ENCODE measurements at regions not wholly inside any gene's neighbourhood (a gene's known extent, or its start where the extent isn't known, plus 50 kb on each side); places are given as distances from the start of the nearest gene placed in this dataset.

DNA sequence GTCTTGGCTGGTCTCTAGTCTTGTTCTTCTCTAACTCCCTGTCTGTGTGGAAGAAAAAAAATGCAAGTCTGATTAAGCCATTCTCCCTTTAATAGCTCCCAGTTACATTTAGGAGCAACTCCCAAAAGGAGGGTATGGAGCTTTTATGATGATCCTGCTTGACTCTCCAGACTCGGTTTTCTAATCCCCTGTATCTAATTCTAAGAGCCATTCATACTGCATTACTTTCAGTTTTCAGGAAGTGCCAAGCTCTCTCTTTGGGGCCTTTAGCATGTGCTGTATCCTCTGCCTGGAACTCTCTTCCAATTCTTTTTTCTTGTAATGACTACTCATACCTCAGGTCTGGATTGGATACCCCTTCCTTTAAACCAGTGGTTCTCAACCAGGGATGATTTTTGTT is 219.7 kb upstream of the SPRED2 start:
- intact Hi-C loops (cut with micrococcal nuclease; ENCODE audit: unreplicated experiment), result no loop called here
- Histone ChIP-seq H3K4me1 (ENCODE audit: insufficient read depth, low read length, poor library complexity, severe bottlenecking) (peaks cover 80% of the 10 kb centered on the region), H3K4me3 (ENCODE audit: low read depth, low read length, poor library complexity, severe bottlenecking) (no peak overlapping the region), H3K9me3 (ENCODE audit: low read depth, low read length, poor library complexity, severe bottlenecking) (no peaks in the 10 kb centered on the region), H3K27ac (ENCODE audit: low read depth, low read length, poor library complexity, severe bottlenecking) (peak overlapping the region; percentile 70), H3K36me3 (ENCODE audit: insufficient read depth, low read length, poor library complexity, severe bottlenecking) (no peaks in the 10 kb centered on the region), H3K27me3 (replicated peaks; ENCODE audit: insufficient read depth, low read depth, low read length, poor library complexity) (no peaks in the 10 kb centered on the region)
- CTCF ChIA-PET, result no interaction called here
- BruUV-seq (replicated peaks), result no TSS peak
- POLR2A ChIA-PET (ENCODE audit: low non-redundant PET), result no interaction called here
- no peak for TF ChIP-seq EZH2 (IDR thresholded peaks at IDR 0.05; ENCODE audit: borderline replicate concordance, low read depth, low read length, poor library complexity, severe bottlenecking)
- TF ChIP-seq, protein P1, sequence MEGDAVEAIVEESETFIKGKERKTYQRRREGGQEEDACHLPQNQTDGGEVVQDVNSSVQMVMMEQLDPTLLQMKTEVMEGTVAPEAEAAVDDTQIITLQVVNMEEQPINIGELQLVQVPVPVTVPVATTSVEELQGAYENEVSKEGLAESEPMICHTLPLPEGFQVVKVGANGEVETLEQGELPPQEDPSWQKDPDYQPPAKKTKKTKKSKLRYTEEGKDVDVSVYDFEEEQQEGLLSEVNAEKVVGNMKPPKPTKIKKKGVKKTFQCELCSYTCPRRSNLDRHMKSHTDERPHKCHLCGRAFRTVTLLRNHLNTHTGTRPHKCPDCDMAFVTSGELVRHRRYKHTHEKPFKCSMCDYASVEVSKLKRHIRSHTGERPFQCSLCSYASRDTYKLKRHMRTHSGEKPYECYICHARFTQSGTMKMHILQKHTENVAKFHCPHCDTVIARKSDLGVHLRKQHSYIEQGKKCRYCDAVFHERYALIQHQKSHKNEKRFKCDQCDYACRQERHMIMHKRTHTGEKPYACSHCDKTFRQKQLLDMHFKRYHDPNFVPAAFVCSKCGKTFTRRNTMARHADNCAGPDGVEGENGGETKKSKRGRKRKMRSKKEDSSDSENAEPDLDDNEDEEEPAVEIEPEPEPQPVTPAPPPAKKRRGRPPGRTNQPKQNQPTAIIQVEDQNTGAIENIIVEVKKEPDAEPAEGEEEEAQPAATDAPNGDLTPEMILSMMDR (conservative IDR thresholded peaks at IDR 0.05; ENCODE audit: low read depth, low read length), result no peak
- peak; percentile 58 for DNase-seq (ENCODE audit: low spot score)

DNA sequence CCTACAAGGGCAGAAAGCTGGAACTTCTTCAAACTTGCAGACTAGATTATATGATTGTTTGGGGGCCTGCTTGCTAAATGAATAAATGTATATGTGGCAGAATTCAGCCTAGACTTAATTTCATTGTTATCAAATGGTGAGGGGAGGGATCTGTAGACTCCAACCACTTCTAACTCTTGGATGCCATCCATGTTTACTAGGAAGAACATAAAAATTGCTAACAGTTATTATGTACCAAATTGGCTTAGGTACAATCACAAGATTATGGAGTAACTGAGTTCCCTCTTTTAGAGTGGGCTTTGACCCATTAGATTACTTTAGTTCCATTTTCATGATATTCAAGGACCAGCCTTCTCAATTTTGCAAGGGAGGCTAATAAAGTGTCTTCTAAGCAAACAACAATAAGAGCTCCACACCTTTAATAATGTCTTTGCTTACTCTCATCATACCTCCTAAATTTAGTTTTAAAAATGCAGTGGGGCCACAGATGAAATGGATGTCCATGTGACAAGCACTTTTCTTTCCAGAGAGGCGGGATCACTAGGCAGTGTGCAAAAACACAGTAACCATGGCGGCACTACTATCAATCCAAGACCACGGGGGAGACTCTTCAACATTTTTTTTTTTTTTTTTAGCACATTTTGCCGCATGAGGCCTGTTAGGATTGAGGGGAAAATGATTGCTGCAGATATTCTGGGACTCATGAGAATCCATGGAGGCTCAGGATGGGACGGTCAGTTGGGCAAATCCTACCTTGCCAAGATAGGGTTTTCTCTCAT is 217.6 kb upstream of the SPRED2 start:
- intact Hi-C loops (cut with micrococcal nuclease; ENCODE audit: unreplicated experiment), result loop anchor here (10.0 kb wide), 1 partner anchor 1585 kb away; no protein-coding TSS in a partner anchor
- TF ChIP-seq, protein P1 (conservative IDR thresholded peaks at IDR 0.05; ENCODE audit: low read depth, low read length), result no peak
- TF ChIP-seq EZH2 (IDR thresholded peaks at IDR 0.05; ENCODE audit: borderline replicate concordance, low read depth, low read length, poor library complexity, severe bottlenecking), result no peak
- BruUV-seq (replicated peaks), result no TSS peak
- Histone ChIP-seq H3K27ac (ENCODE audit: low read depth, low read length, poor library complexity, severe bottlenecking) (peak overlapping the region; percentile 8), H3K9me3 (ENCODE audit: low read depth, low read length, poor library complexity, severe bottlenecking) (no peaks in the 10 kb centered on the region), H3K27me3 (replicated peaks; ENCODE audit: insufficient read depth, low read depth, low read length, poor library complexity) (no peaks in the 10 kb centered on the region), H3K4me3 (ENCODE audit: low read depth, low read length, poor library complexity, severe bottlenecking) (no peak overlapping the region), H3K36me3 (ENCODE audit: insufficient read depth, low read length, poor library complexity, severe bottlenecking) (no peaks in the 10 kb centered on the region), H3K4me1 (ENCODE audit: insufficient read depth, low read length, poor library complexity, severe bottlenecking) (peaks cover 62% of the 10 kb centered on the region)
- no peak for DNase-seq (ENCODE audit: low spot score)
- CTCF ChIA-PET, result no interaction called here
- POLR2A ChIA-PET (ENCODE audit: low non-redundant PET), result no interaction called here

DNA sequence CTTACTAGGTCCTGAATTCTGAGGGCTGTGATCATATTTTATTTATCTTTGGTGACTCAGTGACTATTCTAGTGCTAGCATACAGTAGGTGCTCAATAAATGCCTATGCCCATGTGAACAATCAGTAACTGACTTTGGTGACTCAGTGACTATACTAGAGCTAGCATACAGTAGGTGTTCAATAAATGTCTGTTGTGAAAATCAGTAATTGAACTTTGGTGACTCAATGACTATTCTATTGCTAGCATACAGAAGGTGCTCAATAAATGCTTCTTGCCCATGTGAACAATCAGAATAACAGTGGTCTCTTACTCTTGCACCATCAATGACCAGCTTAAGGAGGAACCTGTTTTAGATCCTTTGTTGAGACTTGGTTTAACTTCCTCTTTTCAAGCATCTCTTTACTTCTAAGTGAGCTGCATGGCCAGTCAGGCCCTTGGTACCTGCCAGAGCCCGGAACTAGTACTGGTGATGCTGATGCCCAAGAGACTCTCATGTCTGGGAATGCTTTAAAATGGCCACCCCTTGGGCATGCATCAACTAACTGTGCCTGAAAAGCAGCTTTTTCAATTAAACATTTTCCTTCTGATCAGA is 214.9 kb upstream of the SPRED2 start:
- intact Hi-C loops (cut with micrococcal nuclease; ENCODE audit: unreplicated experiment), result loop anchor here (10.0 kb wide), 1 partner anchor 1587 kb away; no protein-coding TSS in a partner anchor
- no TSS peak for BruUV-seq (replicated peaks)
- H3K36me3 ChIP-seq (ENCODE audit: insufficient read depth, low read length, poor library complexity, severe bottlenecking), result no peaks in the 10 kb centered on the region
- no peak overlapping the region for H3K27ac ChIP-seq (ENCODE audit: low read depth, low read length, poor library complexity, severe bottlenecking)
- no peaks in the 10 kb centered on the region for H3K27me3 ChIP-seq (replicated peaks; ENCODE audit: insufficient read depth, low read depth, low read length, poor library complexity)
- CTCF ChIA-PET, result no interaction called here
- H3K4me3 ChIP-seq (ENCODE audit: low read depth, low read length, poor library complexity, severe bottlenecking), result no peak overlapping the region
- TF ChIP-seq, protein P1 (conservative IDR thresholded peaks at IDR 0.05; ENCODE audit: low read depth, low read length), result no peak
- TF ChIP-seq EZH2 (IDR thresholded peaks at IDR 0.05; ENCODE audit: borderline replicate concordance, low read depth, low read length, poor library complexity, severe bottlenecking), result no peak
- no peak for DNase-seq (ENCODE audit: low spot score)
- no peaks in the 10 kb centered on the region for H3K9me3 ChIP-seq (ENCODE audit: low read depth, low read length, poor library complexity, severe bottlenecking)
- H3K4me1 ChIP-seq (ENCODE audit: insufficient read depth, low read length, poor library complexity, severe bottlenecking), result peaks cover 38% of the 10 kb centered on the region
- POLR2A ChIA-PET (ENCODE audit: low non-redundant PET), result no interaction called here
